ENCODE measurements at regions not wholly inside any gene's neighbourhood (a gene's known extent, or its start where the extent isn't known, plus 50 kb on each side); places are given as distances from the start of the nearest gene placed in this dataset.

DNA sequence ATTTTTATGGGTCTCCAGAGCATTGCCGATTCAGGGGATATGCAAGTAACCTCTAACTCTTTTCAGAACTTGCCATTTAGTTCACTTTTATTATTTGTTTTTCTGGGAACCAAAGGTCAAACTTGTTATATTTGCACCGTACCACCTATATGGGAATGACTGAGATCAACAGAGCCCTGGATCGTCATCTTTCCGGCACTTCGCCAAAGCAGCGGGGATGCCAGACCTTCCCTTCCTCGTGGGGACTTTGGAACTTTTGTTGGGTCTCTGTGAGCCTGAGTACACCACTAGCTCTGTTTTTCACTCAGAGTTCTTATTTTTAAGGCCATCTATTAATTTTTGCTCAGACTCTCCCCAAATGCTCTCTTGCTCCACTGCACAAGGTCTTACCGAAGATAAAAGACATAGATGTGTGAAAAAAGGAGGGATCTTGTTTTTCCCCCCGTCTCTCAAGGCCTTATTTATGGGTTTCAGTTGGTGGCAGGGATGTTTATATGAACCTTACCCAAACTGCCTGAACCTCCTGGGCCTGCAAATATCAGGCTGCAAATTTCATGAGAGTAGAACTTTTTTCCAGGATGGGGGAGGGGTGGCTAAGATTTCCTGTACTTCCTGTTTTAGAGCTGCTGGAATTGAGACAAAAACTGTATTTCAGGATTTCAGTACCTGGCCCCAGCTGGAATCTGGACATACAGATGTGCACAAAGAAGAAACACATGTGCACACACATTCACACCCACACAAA is 350.3 kb downstream of the HRH4 start:
- no peak overlapping the region for H3K9ac ChIP-seq (ENCODE audit: low read depth in 1 of 3, low read length in 3 of 3)
- no peaks in the 10 kb centered on the region for H3K27me3 ChIP-seq (ENCODE audit: control insufficient read depth in 3 of 3, insufficient read depth in 3 of 3, low read length in 3 of 3)
- H3K4me1 ChIP-seq (ENCODE audit: control insufficient read depth in 3 of 3, insufficient read depth in 3 of 3, low read length in 3 of 3): peaks cover 0 to 3% (median 0%) of the 10 kb centered on the region in 3 donors
- H3K27ac ChIP-seq (ENCODE audit: low read depth, low read length): no peak overlapping the region
- no peak overlapping the region for H3K4me3 ChIP-seq (ENCODE audit: low read length in 3 of 3)
- no peaks in the 10 kb centered on the region for H3K36me3 ChIP-seq (ENCODE audit: control insufficient read depth in 3 of 3, insufficient read depth in 3 of 3, low read length in 3 of 3)
- peaks cover 0 to 4% (median 0%) of the 10 kb centered on the region in 3 donors for H3K9me3 ChIP-seq (ENCODE audit: control insufficient read depth in 3 of 3, low read length in 3 of 3)

GRCh38 chr18:24811950-24812681 is 351.7 kb downstream of the HRH4 start:
- H3K27ac ChIP-seq (ENCODE audit: low read depth, low read length): no peak overlapping the region
- peaks cover 0 to 3% (median 0%) of the 10 kb centered on the region in 3 donors for H3K4me1 ChIP-seq (ENCODE audit: control insufficient read depth in 3 of 3, insufficient read depth in 3 of 3, low read length in 3 of 3)
- H3K9me3 ChIP-seq (ENCODE audit: control insufficient read depth in 3 of 3, low read length in 3 of 3): peaks cover 0 to 4% (median 0%) of the 10 kb centered on the region in 3 donors
- no peak overlapping the region for H3K4me3 ChIP-seq (ENCODE audit: low read length in 3 of 3)
- H3K27me3 ChIP-seq (ENCODE audit: control insufficient read depth in 3 of 3, insufficient read depth in 3 of 3, low read length in 3 of 3): no peaks in the 10 kb centered on the region
- no peaks in the 10 kb centered on the region for H3K36me3 ChIP-seq (ENCODE audit: control insufficient read depth in 3 of 3, insufficient read depth in 3 of 3, low read length in 3 of 3)
- no peak overlapping the region for H3K9ac ChIP-seq (ENCODE audit: low read depth in 1 of 3, low read length in 3 of 3)

GRCh38 chr18:24814521-24814920 is 354.1 kb downstream of the HRH4 start:
- Histone ChIP-seq H3K9ac (ENCODE audit: low read depth in 1 of 3, low read length in 3 of 3) (no peak overlapping the region), H3K27ac (ENCODE audit: low read depth, low read length) (no peak overlapping the region), H3K4me1 (ENCODE audit: control insufficient read depth in 3 of 3, insufficient read depth in 3 of 3, low read length in 3 of 3) (peaks cover 0 to 3% (median 0%) of the 10 kb centered on the region in 3 donors), H3K4me3 (ENCODE audit: low read length in 3 of 3) (no peak overlapping the region), H3K9me3 (ENCODE audit: control insufficient read depth in 3 of 3, low read length in 3 of 3) (no peaks in the 10 kb centered on the region), H3K36me3 (ENCODE audit: control insufficient read depth in 3 of 3, insufficient read depth in 3 of 3, low read length in 3 of 3) (no peaks in the 10 kb centered on the region), H3K27me3 (ENCODE audit: control insufficient read depth in 3 of 3, insufficient read depth in 3 of 3, low read length in 3 of 3) (peaks cover 0 to 3% (median 2%) of the 10 kb centered on the region in 3 donors)

DNA sequence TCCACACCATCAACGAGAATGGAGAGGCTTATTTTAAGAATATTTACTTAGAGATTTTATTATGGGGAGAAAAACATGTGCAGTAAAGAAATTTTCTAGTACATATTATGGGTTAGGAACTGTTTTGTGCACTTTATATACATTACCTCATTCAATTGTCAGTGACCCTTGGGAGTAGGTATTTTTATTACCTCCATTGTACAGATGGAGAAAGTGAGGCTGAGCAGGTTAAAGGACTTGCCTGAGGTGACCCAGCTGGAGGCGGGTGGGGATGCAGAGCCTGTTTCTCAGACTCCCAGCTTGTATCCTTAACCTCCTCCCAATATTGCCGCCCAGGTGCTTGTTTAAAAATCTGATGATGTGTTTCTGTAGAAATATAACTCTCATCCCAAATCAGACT is 356.7 kb downstream of the HRH4 start:
- no peak overlapping the region for H3K9ac ChIP-seq (ENCODE audit: low read depth in 1 of 3, low read length in 3 of 3)

GRCh38 chr18:24817587-24818371 is 357.3 kb downstream of the HRH4 start:
- no peak overlapping the region for H3K9ac ChIP-seq (ENCODE audit: low read depth in 1 of 3, low read length in 3 of 3)

More for the DNA sequence above, 356.7 kb downstream of the HRH4 start:
- Histone ChIP-seq H3K4me1 (ENCODE audit: control insufficient read depth in 3 of 3, insufficient read depth in 3 of 3, low read length in 3 of 3) (no peaks in the 10 kb centered on the region), H3K9me3 (ENCODE audit: control insufficient read depth in 3 of 3, low read length in 3 of 3) (no peaks in the 10 kb centered on the region), H3K27ac (ENCODE audit: low read depth, low read length) (no peak overlapping the region), H3K27me3 (ENCODE audit: control insufficient read depth in 3 of 3, insufficient read depth in 3 of 3, low read length in 3 of 3) (peaks cover 0 to 3% (median 2%) of the 10 kb centered on the region in 3 donors), H3K4me3 (ENCODE audit: low read length in 3 of 3) (no peak overlapping the region), H3K36me3 (ENCODE audit: control insufficient read depth in 3 of 3, insufficient read depth in 3 of 3, low read length in 3 of 3) (no peaks in the 10 kb centered on the region)

GRCh38 chr18:24818441-24818840 is 358.0 kb downstream of the HRH4 start:
- H3K9ac ChIP-seq (ENCODE audit: low read depth in 1 of 3, low read length in 3 of 3): no peak overlapping the region
- H3K27me3 ChIP-seq (ENCODE audit: control insufficient read depth in 3 of 3, insufficient read depth in 3 of 3, low read length in 3 of 3): peaks cover 0 to 3% (median 2%) of the 10 kb centered on the region in 3 donors
- H3K9me3 ChIP-seq (ENCODE audit: control insufficient read depth in 3 of 3, low read length in 3 of 3): no peaks in the 10 kb centered on the region
- H3K27ac ChIP-seq (ENCODE audit: low read depth, low read length): no peak overlapping the region
- no peaks in the 10 kb centered on the region for H3K4me1 ChIP-seq (ENCODE audit: control insufficient read depth in 3 of 3, insufficient read depth in 3 of 3, low read length in 3 of 3)
- no peaks in the 10 kb centered on the region for H3K36me3 ChIP-seq (ENCODE audit: control insufficient read depth in 3 of 3, insufficient read depth in 3 of 3, low read length in 3 of 3)
- H3K4me3 ChIP-seq (ENCODE audit: low read length in 3 of 3): no peak overlapping the region

More at GRCh38 chr18:24817587-24818371, 357.3 kb downstream of the HRH4 start:
- Histone ChIP-seq H3K27ac (ENCODE audit: low read depth, low read length) (no peak overlapping the region), H3K9me3 (ENCODE audit: control insufficient read depth in 3 of 3, low read length in 3 of 3) (no peaks in the 10 kb centered on the region), H3K4me3 (ENCODE audit: low read length in 3 of 3) (no peak overlapping the region), H3K27me3 (ENCODE audit: control insufficient read depth in 3 of 3, insufficient read depth in 3 of 3, low read length in 3 of 3) (peaks cover 0 to 3% (median 2%) of the 10 kb centered on the region in 3 donors), H3K36me3 (ENCODE audit: control insufficient read depth in 3 of 3, insufficient read depth in 3 of 3, low read length in 3 of 3) (no peaks in the 10 kb centered on the region), H3K4me1 (ENCODE audit: control insufficient read depth in 3 of 3, insufficient read depth in 3 of 3, low read length in 3 of 3) (no peaks in the 10 kb centered on the region)

DNA sequence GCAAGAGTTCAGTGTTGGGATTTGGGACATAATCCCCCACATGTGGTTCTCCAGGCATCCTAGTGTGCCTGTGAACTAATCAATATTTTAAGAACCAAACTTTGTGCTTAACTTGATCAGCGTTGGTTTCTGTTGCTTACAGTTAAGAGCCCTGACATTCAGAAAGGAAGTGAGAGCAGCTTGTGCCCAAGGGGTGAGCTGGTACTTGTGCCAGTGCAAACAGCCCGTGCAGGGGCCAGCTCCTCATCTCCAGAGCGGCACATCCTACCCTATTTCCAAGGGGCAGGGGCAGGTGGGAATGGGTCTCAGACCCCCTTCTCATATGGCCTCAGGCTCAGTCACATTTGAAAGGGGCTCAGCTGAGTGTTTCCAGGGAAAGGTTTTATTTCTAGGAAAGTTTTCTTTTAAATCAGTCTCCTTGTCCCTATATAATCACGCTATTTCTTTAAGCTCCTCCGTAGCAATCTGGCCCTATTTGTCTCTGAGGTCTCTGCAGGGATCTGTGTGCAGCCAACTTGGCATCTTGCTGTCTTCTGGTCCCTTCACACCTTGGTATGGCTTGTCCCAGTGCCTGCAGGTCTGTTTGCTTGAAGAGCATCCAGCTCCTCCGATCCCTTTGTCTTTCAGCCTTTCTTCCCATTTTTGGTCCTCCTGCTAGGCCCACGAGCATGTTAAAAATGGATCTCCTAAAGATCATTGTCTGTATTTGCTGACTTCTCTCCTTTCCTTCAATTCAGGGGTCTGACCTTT is 358.9 kb downstream of the HRH4 start:
- Histone ChIP-seq H3K4me3 (ENCODE audit: low read length in 3 of 3) (no peak overlapping the region), H3K4me1 (ENCODE audit: control insufficient read depth in 3 of 3, insufficient read depth in 3 of 3, low read length in 3 of 3) (no peaks in the 10 kb centered on the region), H3K36me3 (ENCODE audit: control insufficient read depth in 3 of 3, insufficient read depth in 3 of 3, low read length in 3 of 3) (no peaks in the 10 kb centered on the region), H3K27me3 (ENCODE audit: control insufficient read depth in 3 of 3, insufficient read depth in 3 of 3, low read length in 3 of 3) (peaks cover 0 to 3% (median 2%) of the 10 kb centered on the region in 3 donors), H3K9ac (ENCODE audit: low read depth in 1 of 3, low read length in 3 of 3) (no peak overlapping the region), H3K9me3 (ENCODE audit: control insufficient read depth in 3 of 3, low read length in 3 of 3) (no peaks in the 10 kb centered on the region), H3K27ac (ENCODE audit: low read depth, low read length) (no peak overlapping the region)

DNA sequence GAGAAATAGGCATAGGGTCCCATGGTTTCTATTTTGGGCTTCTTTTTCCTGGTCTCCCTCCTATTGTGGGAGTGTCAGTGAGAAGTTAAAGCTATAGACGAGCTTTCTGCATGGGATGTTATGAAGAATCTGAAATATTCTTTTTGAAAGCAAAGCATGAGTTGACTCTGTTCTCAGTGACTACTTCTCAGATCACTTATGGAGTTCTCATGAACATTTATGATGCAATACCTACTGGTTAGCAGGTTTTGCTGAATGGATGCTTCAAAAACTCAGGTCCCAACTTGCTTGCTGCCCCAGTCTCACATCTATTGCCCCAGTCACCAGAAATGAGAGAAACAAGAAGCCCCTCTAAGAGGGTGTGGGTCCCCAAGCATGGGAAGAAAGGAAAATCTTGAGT is 365.0 kb downstream of the HRH4 start:
- Histone ChIP-seq H3K27ac (ENCODE audit: low read depth, low read length) (no peak overlapping the region), H3K4me1 (ENCODE audit: control insufficient read depth in 3 of 3, insufficient read depth in 3 of 3, low read length in 3 of 3) (no peaks in the 10 kb centered on the region), H3K36me3 (ENCODE audit: control insufficient read depth in 3 of 3, insufficient read depth in 3 of 3, low read length in 3 of 3) (no peaks in the 10 kb centered on the region), H3K27me3 (ENCODE audit: control insufficient read depth in 3 of 3, insufficient read depth in 3 of 3, low read length in 3 of 3) (peaks cover 0 to 4% (median 0%) of the 10 kb centered on the region in 3 donors), H3K4me3 (ENCODE audit: low read length in 3 of 3) (no peak overlapping the region), H3K9me3 (ENCODE audit: control insufficient read depth in 3 of 3, low read length in 3 of 3) (no peaks in the 10 kb centered on the region), H3K9ac (ENCODE audit: low read depth in 1 of 3, low read length in 3 of 3) (no peak overlapping the region)

GRCh38 chr18:24826605-24827004 is 366.2 kb downstream of the HRH4 start:
- Histone ChIP-seq H3K4me3 (ENCODE audit: low read length in 3 of 3) (no peak overlapping the region), H3K4me1 (ENCODE audit: control insufficient read depth in 3 of 3, insufficient read depth in 3 of 3, low read length in 3 of 3) (no peaks in the 10 kb centered on the region), H3K27ac (ENCODE audit: low read depth, low read length) (no peak overlapping the region), H3K9ac (ENCODE audit: low read depth in 1 of 3, low read length in 3 of 3) (no peak overlapping the region), H3K36me3 (ENCODE audit: control insufficient read depth in 3 of 3, insufficient read depth in 3 of 3, low read length in 3 of 3) (no peaks in the 10 kb centered on the region), H3K27me3 (ENCODE audit: control insufficient read depth in 3 of 3, insufficient read depth in 3 of 3, low read length in 3 of 3) (peaks cover 0 to 10% (median 5%) of the 10 kb centered on the region in 3 donors), H3K9me3 (ENCODE audit: control insufficient read depth in 3 of 3, low read length in 3 of 3) (no peaks in the 10 kb centered on the region)

All from skeletal muscle tissue (tissue), 3 donors.